ENCODE measurements at regions not wholly inside any gene's neighbourhood (a gene's known extent, or its start where the extent isn't known, plus 50 kb on each side); places are given as distances from the start of the nearest gene placed in this dataset.

GRCh38 chr3:18008706-18009368 is 266.4 kb upstream of the TBC1D5 start:
- DNase-seq (ENCODE audit: insufficient read length, low spot score) (no peak), FAIRE-seq (no peak)
- TF ChIP-seq POLR2AphosphoS5 (IDR thresholded peaks at IDR 0.05; ENCODE audit: low read depth, low read length) = no peak
- TF ChIP-seq POU2F2 (IDR thresholded peaks at IDR 0.05; ENCODE audit: low read depth, low read length) = no peak
- TF ChIP-seq PAX5 (IDR thresholded peaks at IDR 0.05; ENCODE audit: insufficient read depth, low read length, severe bottlenecking) = no peak
- TF ChIP-seq SPI1 (IDR thresholded peaks at IDR 0.05; ENCODE audit: low read depth, low read length) = no peak
- TF ChIP-seq TAF1 (IDR thresholded peaks at IDR 0.05; ENCODE audit: low read depth, low read length) = no peak

GRCh38 chr3:18007980-18008379 is 265.5 kb upstream of the TBC1D5 start:
- DNase-seq (ENCODE audit: insufficient read length, low spot score) (no peak), FAIRE-seq (no peak)
- TF ChIP-seq TAF1 (IDR thresholded peaks at IDR 0.05; ENCODE audit: low read depth, low read length) (no peak), POLR2A (IDR thresholded peaks at IDR 0.05; ENCODE audit: low read depth, low read length) (no peak), SPI1 (IDR thresholded peaks at IDR 0.05; ENCODE audit: low read depth, low read length) (no peak)

GRCh38 chr3:17995769-17996168 is 253.3 kb upstream of the TBC1D5 start:
- FAIRE-seq (no peak), DNase-seq (ENCODE audit: insufficient read length, low spot score) (no peak)
- TF ChIP-seq SPI1 (IDR thresholded peaks at IDR 0.05; ENCODE audit: low read depth, low read length) = no peak
- no peak for TF ChIP-seq POLR2A (IDR thresholded peaks at IDR 0.05; ENCODE audit: low read depth, low read length)
- TF ChIP-seq POU2F2 (IDR thresholded peaks at IDR 0.05; ENCODE audit: low read depth, low read length) = no peak
- TF ChIP-seq PAX5 (IDR thresholded peaks at IDR 0.05; ENCODE audit: insufficient read depth, low read length, severe bottlenecking) = no peak
- no peak for TF ChIP-seq POLR2AphosphoS5 (IDR thresholded peaks at IDR 0.05; ENCODE audit: low read depth, low read length)
- TF ChIP-seq TAF1 (IDR thresholded peaks at IDR 0.05; ENCODE audit: low read depth, low read length) = no peak

- DNase-seq (ENCODE audit: insufficient read length, low spot score) = no peak
- no peak for FAIRE-seq
- TF ChIP-seq SPI1 (IDR thresholded peaks at IDR 0.05; ENCODE audit: low read depth, low read length) = no peak
These were observed 251.7 kb upstream of the TBC1D5 start for GRCh38 chr3:17994167-17994566.

GRCh38 chr3:17990390-17990789 is 248.0 kb upstream of the TBC1D5 start:
- FAIRE-seq (no peak), DNase-seq (ENCODE audit: insufficient read length, low spot score) (no peak)

GRCh38 chr3:17986348-17986816 is 244.0 kb upstream of the TBC1D5 start:
- no peak for DNase-seq (ENCODE audit: insufficient read length, low spot score)
- FAIRE-seq = no peak
- no peak for TF ChIP-seq TAF1 (IDR thresholded peaks at IDR 0.05; ENCODE audit: low read depth, low read length)
- no peak for TF ChIP-seq POU2F2 (IDR thresholded peaks at IDR 0.05; ENCODE audit: low read depth, low read length)

More at GRCh38 chr3:17990390-17990789, 248.0 kb upstream of the TBC1D5 start:
- no peak for TF ChIP-seq SPI1 (IDR thresholded peaks at IDR 0.05; ENCODE audit: low read depth, low read length)

GRCh38 chr3:17985658-17986347 is 243.4 kb upstream of the TBC1D5 start:
- DNase-seq (ENCODE audit: insufficient read length, low spot score) (no peak), FAIRE-seq (no peak)
- TF ChIP-seq PAX5 (IDR thresholded peaks at IDR 0.05; ENCODE audit: insufficient read depth, low read length, severe bottlenecking) = no peak
- TF ChIP-seq POLR2AphosphoS5 (IDR thresholded peaks at IDR 0.05; ENCODE audit: low read depth, low read length) = no peak
- no peak for TF ChIP-seq SPI1 (IDR thresholded peaks at IDR 0.05; ENCODE audit: low read depth, low read length)
- no peak for TF ChIP-seq TAF1 (IDR thresholded peaks at IDR 0.05; ENCODE audit: low read depth, low read length)
- TF ChIP-seq POLR2A (IDR thresholded peaks at IDR 0.05; ENCODE audit: low read depth, low read length) = no peak
- no peak for TF ChIP-seq POU2F2 (IDR thresholded peaks at IDR 0.05; ENCODE audit: low read depth, low read length)

- TF ChIP-seq POLR2AphosphoS5 (IDR thresholded peaks at IDR 0.05; ENCODE audit: low read depth, low read length) (no peak), POLR2A (IDR thresholded peaks at IDR 0.05; ENCODE audit: low read depth, low read length) (no peak), TAF1 (IDR thresholded peaks at IDR 0.05; ENCODE audit: low read depth, low read length) (no peak), PAX5 (IDR thresholded peaks at IDR 0.05; ENCODE audit: insufficient read depth, low read length, severe bottlenecking) (no peak), SPI1 (IDR thresholded peaks at IDR 0.05; ENCODE audit: low read depth, low read length) (no peak), POU2F2 (IDR thresholded peaks at IDR 0.05; ENCODE audit: low read depth, low read length) (no peak)
- FAIRE-seq (no peak), DNase-seq (ENCODE audit: insufficient read length, low spot score) (no peak)
These were observed 240.7 kb upstream of the TBC1D5 start for GRCh38 chr3:17983106-17983505.

- FAIRE-seq = no peak
- no peak for DNase-seq (ENCODE audit: insufficient read length, low spot score)
- TF ChIP-seq TAF1 (IDR thresholded peaks at IDR 0.05; ENCODE audit: low read depth, low read length) (no peak), POLR2AphosphoS5 (IDR thresholded peaks at IDR 0.05; ENCODE audit: low read depth, low read length) (no peak), PAX5 (IDR thresholded peaks at IDR 0.05; ENCODE audit: insufficient read depth, low read length, severe bottlenecking) (no peak)
These were observed 239.9 kb upstream of the TBC1D5 start for GRCh38 chr3:17982211-17982880.

GRCh38 chr3:17980863-17981262 is 238.4 kb upstream of the TBC1D5 start:
- no peak for DNase-seq (ENCODE audit: insufficient read length, low spot score)
- FAIRE-seq = no peak
- TF ChIP-seq TAF1 (IDR thresholded peaks at IDR 0.05; ENCODE audit: low read depth, low read length) = no peak
- no peak for TF ChIP-seq POLR2AphosphoS5 (IDR thresholded peaks at IDR 0.05; ENCODE audit: low read depth, low read length)
- no peak for TF ChIP-seq POU2F2 (IDR thresholded peaks at IDR 0.05; ENCODE audit: low read depth, low read length)
- TF ChIP-seq SPI1 (IDR thresholded peaks at IDR 0.05; ENCODE audit: low read depth, low read length) = no peak
- no peak for TF ChIP-seq POLR2A (IDR thresholded peaks at IDR 0.05; ENCODE audit: low read depth, low read length)
- TF ChIP-seq PAX5 (IDR thresholded peaks at IDR 0.05; ENCODE audit: insufficient read depth, low read length, severe bottlenecking) = no peak

All from GM12891 (cell line).